Lower leg skin (tissue), 3 donors: ENCODE measurements at regions not wholly inside any gene's neighbourhood (a gene's known extent, or its start where the extent isn't known, plus 50 kb on each side); places are given as distances from the start of the nearest gene placed in this dataset.

Source experiments
- CTCF ChIP-seq, 3 donors: fragments of 450-650 bp; IDR thresholded peaks; one replicate each; pipeline ENCODE4 v1.5.1; 2016; ENCODE audit warnings: antibody characterized with exemption in 3 of 3, mild to moderate bottlenecking in 3 of 3, moderate library complexity in 2 of 3
- POLR2A ChIP-seq, 2 donors: fragments of 450-650 bp; IDR thresholded peaks; one replicate each; pipeline ENCODE4 v1.6.1; 2016 to 2017; ENCODE audit warnings: antibody characterized with exemption in 2 of 2, mild to moderate bottlenecking in 1 of 2, moderate library complexity in 1 of 2

GRCh38 chr20:48209102-48209501 is 423.8 kb upstream of the SULF2 start:
- no peak for TF ChIP-seq CTCF (IDR thresholded peaks at IDR 0.05)
- TF ChIP-seq POLR2A (IDR thresholded peaks at IDR 0.05) = no peak
